Breast epithelium (tissue), 4 donors: ENCODE measurements at regions not wholly inside any gene's neighbourhood (a gene's known extent, or its start where the extent isn't known, plus 50 kb on each side); places are given as distances from the start of the nearest gene placed in this dataset.

ENCODE experiments used
- DNase-seq, 2 donors: peaks; one replicate each; pipeline ENCODE4 v3.0.0-alpha.2; 2019; ENCODE audit warnings: low spot score in 2 of 2
- H3K27ac ChIP-seq, 2 donors: fragments of 200-600 bp; sonication (generic) in 1 of 2; one replicate each; pipeline ENCODE4 v1.5.1; 2016 to 2019; ENCODE audit warnings: mild to moderate bottlenecking in 1 of 2
- H3K27me3 ChIP-seq, 2 donors: fragments of 200-600 bp; sonication (generic) in 1 of 2; one replicate each; pipeline versions ENCODE4 v1.5.1 to v1.6.0; 2017 to 2019; ENCODE audit warnings: control low read depth in 1 of 2, mild to moderate bottlenecking in 1 of 2
- H3K36me3 ChIP-seq: fragments of 200-600 bp; one replicate; pipeline ENCODE4 v1.5.1; 2019
- H3K4me1 ChIP-seq, 2 donors: fragments of 200-600 bp; sonication (generic); one replicate each; pipeline ENCODE4 v1.5.1; 2016 to 2019; ENCODE audit warnings: control low read depth in 1 of 2
- H3K4me3 ChIP-seq, 3 donors: fragments of 200-600 bp; sonication (generic); 1 replicate in 2 of 3; 2 replicates in 1 of 3; pipeline ENCODE4 v1.5.1; 2016 to 2019; ENCODE audit warnings: mild to moderate bottlenecking in 3 of 3, moderate library complexity in 2 of 3
- H3K9me3 ChIP-seq, 2 donors: fragments of 200-600 bp; sonication (generic) in 1 of 2; one replicate each; pipeline ENCODE4 v1.5.1; 2016 to 2019; ENCODE audit warnings: control low read depth in 1 of 2
- POLR2A ChIP-seq: fragments of 450-650 bp; IDR thresholded peaks from one replicate; pipeline ENCODE4 v1.6.1; 2016; ENCODE audit warnings: antibody characterized with exemption, mild to moderate bottlenecking, moderate library complexity
- POLR2AphosphoS5 ChIP-seq, 3 donors: sonication (generic); formaldehyde crosslinking; IDR thresholded peaks; one replicate each; pipeline ENCODE4 v1.6.1; 2017; ENCODE audit warnings: antibody characterized with exemption in 3 of 3
- intact Hi-C: fragments of 100-400 bp; cut with DNase I; formaldehyde crosslinking; loops from one replicate; pipeline ENCODE4 v1.15.1; 2023; ENCODE audit warnings: low total_unique reads
- TF ChIP-seq, protein P1 (sequence below), 3 donors: fragments of 450-650 bp; IDR thresholded peaks; one replicate each; pipeline ENCODE4 v1.5.1; 2016 to 2017; ENCODE audit warnings: antibody characterized with exemption in 3 of 3, mild to moderate bottlenecking in 3 of 3, moderate library complexity in 3 of 3

DNA sequence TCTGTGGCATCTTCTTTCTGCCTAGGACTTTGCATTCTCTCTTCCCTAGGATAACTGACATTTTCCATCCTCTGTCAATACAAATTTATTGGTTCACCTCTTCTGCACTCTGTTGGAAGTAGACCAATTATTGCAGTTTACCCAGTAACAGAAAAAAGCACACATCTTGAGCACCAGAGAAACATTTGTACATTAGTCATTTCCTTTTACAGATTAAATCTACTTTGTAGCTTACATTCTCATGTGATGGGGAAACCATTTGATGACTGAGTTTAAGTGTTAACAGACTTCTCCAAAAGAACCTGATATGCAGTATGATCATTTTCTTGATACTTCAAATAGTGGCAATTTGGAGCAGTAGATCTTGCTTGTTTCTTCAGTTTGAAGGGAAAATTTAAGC lies 1098.8 kb downstream of the DTWD2 start:
- TF ChIP-seq POLR2AphosphoS5 (IDR thresholded peaks at IDR 0.05) (no peak), POLR2A (no peak)
- TF ChIP-seq, protein P1, sequence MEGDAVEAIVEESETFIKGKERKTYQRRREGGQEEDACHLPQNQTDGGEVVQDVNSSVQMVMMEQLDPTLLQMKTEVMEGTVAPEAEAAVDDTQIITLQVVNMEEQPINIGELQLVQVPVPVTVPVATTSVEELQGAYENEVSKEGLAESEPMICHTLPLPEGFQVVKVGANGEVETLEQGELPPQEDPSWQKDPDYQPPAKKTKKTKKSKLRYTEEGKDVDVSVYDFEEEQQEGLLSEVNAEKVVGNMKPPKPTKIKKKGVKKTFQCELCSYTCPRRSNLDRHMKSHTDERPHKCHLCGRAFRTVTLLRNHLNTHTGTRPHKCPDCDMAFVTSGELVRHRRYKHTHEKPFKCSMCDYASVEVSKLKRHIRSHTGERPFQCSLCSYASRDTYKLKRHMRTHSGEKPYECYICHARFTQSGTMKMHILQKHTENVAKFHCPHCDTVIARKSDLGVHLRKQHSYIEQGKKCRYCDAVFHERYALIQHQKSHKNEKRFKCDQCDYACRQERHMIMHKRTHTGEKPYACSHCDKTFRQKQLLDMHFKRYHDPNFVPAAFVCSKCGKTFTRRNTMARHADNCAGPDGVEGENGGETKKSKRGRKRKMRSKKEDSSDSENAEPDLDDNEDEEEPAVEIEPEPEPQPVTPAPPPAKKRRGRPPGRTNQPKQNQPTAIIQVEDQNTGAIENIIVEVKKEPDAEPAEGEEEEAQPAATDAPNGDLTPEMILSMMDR (IDR thresholded peaks at IDR 0.05): no peak
- no peaks in the 10 kb centered on the region for H3K9me3 ChIP-seq
- H3K36me3 ChIP-seq: no peaks in the 10 kb centered on the region
- H3K4me1 ChIP-seq: no peaks in the 10 kb centered on the region
- intact Hi-C loops: no loop called here
- H3K27me3 ChIP-seq: no peaks in the 10 kb centered on the region
- no peak overlapping the region for H3K4me3 ChIP-seq
- H3K27ac ChIP-seq: no peak overlapping the region
- no peak for DNase-seq

DNA sequence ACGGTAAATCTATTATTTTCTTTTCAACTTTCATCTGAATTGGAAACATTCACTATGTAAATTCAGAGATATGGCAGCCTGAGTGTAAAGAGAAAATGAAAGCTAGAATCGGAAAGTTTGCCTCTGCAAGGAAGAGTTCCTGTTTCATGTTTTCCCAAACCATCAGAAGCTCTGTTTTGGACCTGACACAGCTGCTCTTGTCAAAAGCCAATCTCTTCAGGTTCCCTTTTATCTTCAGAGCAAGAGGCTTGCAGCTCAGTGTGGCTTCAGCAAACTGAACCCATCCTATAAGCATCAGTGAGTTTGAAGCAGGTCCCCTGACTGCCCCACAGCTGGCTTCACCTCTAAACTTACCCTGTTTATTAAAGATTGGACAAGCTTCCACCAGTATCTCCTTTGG lies 1099.7 kb downstream of the DTWD2 start:
- Histone ChIP-seq H3K4me3 (peak overlapping the region; percentile 14 to 18 (median 16)), H3K36me3 (no peaks in the 10 kb centered on the region), H3K27ac (no peak overlapping the region), H3K4me1 (no peaks in the 10 kb centered on the region), H3K27me3 (no peaks in the 10 kb centered on the region), H3K9me3 (no peaks in the 10 kb centered on the region)
- no peak for DNase-seq
- TF ChIP-seq, protein P1 (IDR thresholded peaks at IDR 0.05): no peak
- no peak for TF ChIP-seq POLR2A
- TF ChIP-seq POLR2AphosphoS5 (IDR thresholded peaks at IDR 0.05): no peak
- intact Hi-C loops: no loop called here

GRCh38 chr5:117881426-117882230 lies 1106.7 kb downstream of the DTWD2 start:
- Histone ChIP-seq H3K4me3 (no peak overlapping the region), H3K4me1 (no peaks in the 10 kb centered on the region), H3K36me3 (no peaks in the 10 kb centered on the region), H3K9me3 (no peaks in the 10 kb centered on the region), H3K27ac (no peak overlapping the region), H3K27me3 (no peaks in the 10 kb centered on the region)
- no peak for DNase-seq
- TF ChIP-seq POLR2AphosphoS5 (IDR thresholded peaks at IDR 0.05): no peak
- TF ChIP-seq, protein P1 (IDR thresholded peaks at IDR 0.05): no peak
- TF ChIP-seq POLR2A: no peak
- intact Hi-C loops: no loop called here

- DNase-seq: no peak
- Histone ChIP-seq H3K27ac (no peak overlapping the region), H3K36me3 (no peaks in the 10 kb centered on the region), H3K9me3 (no peaks in the 10 kb centered on the region), H3K4me3 (no peak overlapping the region), H3K27me3 (no peaks in the 10 kb centered on the region), H3K4me1 (no peaks in the 10 kb centered on the region)
- intact Hi-C loops: no loop called here
- TF ChIP-seq POLR2A: no peak
- no peak for TF ChIP-seq POLR2AphosphoS5 (IDR thresholded peaks at IDR 0.05)
- TF ChIP-seq, protein P1 (IDR thresholded peaks at IDR 0.05): no peak
These were observed 1107.4 kb downstream of the DTWD2 start for GRCh38 chr5:117880932-117881331.

GRCh38 chr5:117877731-117878130 lies 1110.6 kb downstream of the DTWD2 start:
- no peak for DNase-seq
- H3K27ac ChIP-seq: no peak overlapping the region
- H3K4me3 ChIP-seq: no peak overlapping the region
- no peaks in the 10 kb centered on the region for H3K36me3 ChIP-seq
- no peaks in the 10 kb centered on the region for H3K9me3 ChIP-seq
- H3K4me1 ChIP-seq: no peaks in the 10 kb centered on the region
- intact Hi-C loops: no loop called here
- no peaks in the 10 kb centered on the region for H3K27me3 ChIP-seq
- no peak for TF ChIP-seq POLR2A
- TF ChIP-seq, protein P1 (IDR thresholded peaks at IDR 0.05): no peak
- TF ChIP-seq POLR2AphosphoS5 (IDR thresholded peaks at IDR 0.05): no peak
